GM23338 (cell line): ENCODE measurements at regions not wholly inside any gene's neighbourhood (a gene's known extent, or its start where the extent isn't known, plus 50 kb on each side); places are given as distances from the start of the nearest gene placed in this dataset.
"Not testable (repeated sequence)": the region's sequence is repeated elsewhere in the genome, so short reads cannot be mapped to it uniquely, and the experiment has no call there.

Experiments used
- ATAC-seq: fragments of 200-7000 bp; cut with Tn5 transposase; 3 replicates; pipeline ENCODE4 v1.9.1; 2020
- DNase-seq: peaks from one replicate; pipeline ENCODE4 v3.0.0-alpha.2; 2015; ENCODE audit warnings: low spot score
- H2AFZ ChIP-seq: fragments of 200-600 bp; sonication (generic); 2 replicates; pipeline ENCODE4 v1.8.0; 2016; ENCODE audit warnings: antibody characterized with exemption, mild to moderate bottlenecking, moderate library complexity
- H3F3A ChIP-seq: fragments of 200-600 bp; sonication (generic); replicated peaks from 2 replicates; pipeline ENCODE4 v1.8.0; 2017; ENCODE audit warnings: antibody characterized with exemption, mixed run types, low read depth
- H3K27ac ChIP-seq: fragments of 200-600 bp; sonication (generic); 2 replicates; pipeline ENCODE4 v1.6.1; 2016; ENCODE audit warnings: low read depth
- H3K27me3 ChIP-seq: fragments of 200-600 bp; sonication (generic); 2 replicates; pipeline ENCODE4 v1.8.0; 2016; ENCODE audit warnings: mild to moderate bottlenecking, mixed run types, moderate library complexity; ENCODE audit not compliant: insufficient read depth
- H3K36me3 ChIP-seq: fragments of 200-600 bp; sonication (generic); 2 replicates; pipeline ENCODE4 v1.8.0; 2016; ENCODE audit warnings: mild to moderate bottlenecking; ENCODE audit not compliant: insufficient read depth
- H3K4me1 ChIP-seq: fragments of 200-600 bp; sonication (generic); 2 replicates; pipeline ENCODE4 v1.8.0; 2016; ENCODE audit warnings: mild to moderate bottlenecking, moderate library complexity; ENCODE audit not compliant: insufficient read depth
- H3K4me2 ChIP-seq: fragments of 200-600 bp; sonication (generic); 2 replicates; pipeline ENCODE4 v1.7.1; 2017; ENCODE audit warnings: mixed run types
- H3K4me3 ChIP-seq: fragments of 200-600 bp; sonication (generic); 2 replicates; pipeline ENCODE4 v1.6.1; 2016; ENCODE audit warnings: mixed run types
- H3K79me2 ChIP-seq: fragments of 200-600 bp; sonication (generic); replicated peaks from 2 replicates; pipeline ENCODE4 v1.8.0; 2017; ENCODE audit warnings: mild to moderate bottlenecking; ENCODE audit not compliant: insufficient read depth
- H3K9me2 ChIP-seq: fragments of 200-600 bp; sonication (generic); 2 replicates; pipeline ENCODE4 v1.8.0; 2017; ENCODE audit not compliant: insufficient read depth
- H4K20me1 ChIP-seq: fragments of 200-600 bp; sonication (generic); replicated peaks from 2 replicates; pipeline ENCODE4 v1.8.0; 2017; ENCODE audit warnings: mild to moderate bottlenecking; ENCODE audit not compliant: insufficient read depth
- H3K27ac Mint-ChIP-seq: 2 replicates; pipeline ENCODE4 v1.8.0; 2020; ENCODE audit warnings: inconsistent platforms, mild to moderate bottlenecking, moderate library complexity, mixed read lengths
- H3K27me3 Mint-ChIP-seq: 3 replicates; pipeline ENCODE4 v1.8.0; 2022; ENCODE audit warnings: low read depth, mild to moderate bottlenecking, moderate library complexity, mixed read lengths, inconsistent platforms; ENCODE audit not compliant: insufficient read depth, poor library complexity
- H3K36me3 Mint-ChIP-seq: 3 replicates; pipeline ENCODE4 v1.8.0; 2021; ENCODE audit warnings: low read depth, mild to moderate bottlenecking, inconsistent platforms, moderate library complexity, mixed read lengths
- H3K4me1 Mint-ChIP-seq: 3 replicates; pipeline ENCODE4 v1.8.0; 2020; ENCODE audit warnings: mild to moderate bottlenecking, inconsistent platforms, mixed read lengths
- H3K4me3 Mint-ChIP-seq: 3 replicates; pipeline ENCODE4 v1.8.0; 2021; ENCODE audit warnings: moderate library complexity, mild to moderate bottlenecking, inconsistent platforms, mixed read lengths
- H3K9me3 Mint-ChIP-seq: 3 replicates; pipeline ENCODE4 v1.8.0; 2020; ENCODE audit warnings: moderate library complexity, mild to moderate bottlenecking, inconsistent platforms, mixed read lengths
- ETS1 ChIP-seq: IDR thresholded peaks from 2 replicates; pipeline ENCODE4 v1.6.1; 2016; ENCODE audit warnings: antibody characterized with exemption
- EZH2 ChIP-seq: fragments of 200-600 bp; sonication (generic); IDR thresholded peaks from one replicate; pipeline ENCODE4 v1.8.0; 2017; ENCODE audit warnings: antibody characterized with exemption, mild to moderate bottlenecking, low read depth; ENCODE audit not compliant: unreplicated experiment
- EZH2phosphoT487 ChIP-seq: fragments of 200-600 bp; sonication (generic); IDR thresholded peaks from one replicate; pipeline ENCODE4 v1.8.1; 2018; ENCODE audit warnings: antibody characterized with exemption; ENCODE audit not compliant: unreplicated experiment
- JUNB ChIP-seq: IDR thresholded peaks from one replicate; pipeline ENCODE4 v1.6.1; 2016; ENCODE audit warnings: antibody characterized with exemption; ENCODE audit not compliant: unreplicated experiment
- POLR2AphosphoS5 ChIP-seq: IDR thresholded peaks from 2 replicates; pipeline ENCODE4 v1.6.1; 2016; ENCODE audit warnings: antibody characterized with exemption, low read depth
- STAT1 ChIP-seq: IDR thresholded peaks from one replicate; pipeline ENCODE4 v1.6.1; 2016; ENCODE audit warnings: antibody characterized with exemption; ENCODE audit not compliant: unreplicated experiment
- TF ChIP-seq, protein P1 (sequence below), 2 experiments: fragments of 200-600 bp in 1 of 2; sonication (generic) in 1 of 2; conservative IDR thresholded peaks; 2 replicates each; pipeline versions ENCODE4 v1.5.1 to v1.6.1; 2016 to 2017; ENCODE audit warnings: antibody characterized with exemption in 2 of 2, low read depth in 2 of 2, mild to moderate bottlenecking in 2 of 2, moderate library complexity in 1 of 2

DNA sequence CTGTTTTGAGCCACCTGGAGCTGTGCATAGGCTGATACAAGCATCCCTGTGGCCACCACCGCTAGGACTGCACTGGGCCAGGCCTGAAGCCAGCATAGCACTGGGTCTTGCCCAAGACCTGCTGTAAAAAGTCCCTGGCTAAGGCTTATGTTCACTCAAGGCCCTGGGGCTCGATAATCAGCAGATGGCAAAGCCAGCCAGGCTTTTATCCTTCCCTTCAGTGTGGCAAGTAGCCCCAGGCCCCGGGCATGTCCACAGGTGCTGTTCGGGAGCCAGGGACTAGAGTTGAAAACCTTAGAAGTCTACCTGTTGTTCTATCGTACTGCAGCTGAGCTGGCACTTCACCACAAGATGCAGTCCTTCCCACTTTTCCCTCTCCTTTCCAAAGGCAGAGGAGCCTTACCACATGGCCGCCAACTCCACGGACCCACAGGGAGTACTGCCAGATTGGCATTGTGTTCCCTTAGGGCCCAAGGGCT lies 226.4 kb upstream of the ZNF217 start:
- H3K36me3 ChIP-seq, result no peaks in the 10 kb centered on the region
- H3K27me3 ChIP-seq, result no peaks in the 10 kb centered on the region
- H3K79me2 ChIP-seq, result no peaks in the 10 kb centered on the region
- H4K20me1 ChIP-seq, result no peaks in the 10 kb centered on the region
- no peak overlapping the region for H3K4me3 Mint-ChIP-seq
- H3K4me2 ChIP-seq, result no peak overlapping the region
- 0 out of 2 replicates have a peak, but pooled peaks cover 3% of the 10 kb centered on the region for H3F3A ChIP-seq
- peaks cover 15% of the 10 kb centered on the region for H3K4me1 Mint-ChIP-seq
- peaks cover 13% of the 10 kb centered on the region; the same call in 1 of the 2 replicates for H3K4me1 ChIP-seq
- peak overlapping the region; percentile 50; the same call in 1 of the 2 replicates for H2AFZ ChIP-seq
- H3K27ac ChIP-seq, result no peak overlapping the region
- H3K9me2 ChIP-seq, result no peaks in the 10 kb centered on the region
- H3K36me3 Mint-ChIP-seq, result no peaks in the 10 kb centered on the region; the same call in 2 of the 3 replicates
- H3K27me3 Mint-ChIP-seq, result peaks cover 3% of the 10 kb centered on the region
- no peak for DNase-seq
- H3K9me3 Mint-ChIP-seq, result peaks cover 4% of the 10 kb centered on the region; the same call in 1 of the 3 replicates
- H3K4me3 ChIP-seq, result no peak overlapping the region
- H3K27ac Mint-ChIP-seq, result no peak overlapping the region
- TF ChIP-seq, protein P1, sequence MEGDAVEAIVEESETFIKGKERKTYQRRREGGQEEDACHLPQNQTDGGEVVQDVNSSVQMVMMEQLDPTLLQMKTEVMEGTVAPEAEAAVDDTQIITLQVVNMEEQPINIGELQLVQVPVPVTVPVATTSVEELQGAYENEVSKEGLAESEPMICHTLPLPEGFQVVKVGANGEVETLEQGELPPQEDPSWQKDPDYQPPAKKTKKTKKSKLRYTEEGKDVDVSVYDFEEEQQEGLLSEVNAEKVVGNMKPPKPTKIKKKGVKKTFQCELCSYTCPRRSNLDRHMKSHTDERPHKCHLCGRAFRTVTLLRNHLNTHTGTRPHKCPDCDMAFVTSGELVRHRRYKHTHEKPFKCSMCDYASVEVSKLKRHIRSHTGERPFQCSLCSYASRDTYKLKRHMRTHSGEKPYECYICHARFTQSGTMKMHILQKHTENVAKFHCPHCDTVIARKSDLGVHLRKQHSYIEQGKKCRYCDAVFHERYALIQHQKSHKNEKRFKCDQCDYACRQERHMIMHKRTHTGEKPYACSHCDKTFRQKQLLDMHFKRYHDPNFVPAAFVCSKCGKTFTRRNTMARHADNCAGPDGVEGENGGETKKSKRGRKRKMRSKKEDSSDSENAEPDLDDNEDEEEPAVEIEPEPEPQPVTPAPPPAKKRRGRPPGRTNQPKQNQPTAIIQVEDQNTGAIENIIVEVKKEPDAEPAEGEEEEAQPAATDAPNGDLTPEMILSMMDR (conservative IDR thresholded peaks at IDR 0.05; ENCODE audit: low read depth in 2 of 2), result no peak
- TF ChIP-seq EZH2 (no peak), EZH2phosphoT487 (no peak), POLR2AphosphoS5 (no peak), STAT1 (no peak)
- ATAC-seq, result no peak

DNA sequence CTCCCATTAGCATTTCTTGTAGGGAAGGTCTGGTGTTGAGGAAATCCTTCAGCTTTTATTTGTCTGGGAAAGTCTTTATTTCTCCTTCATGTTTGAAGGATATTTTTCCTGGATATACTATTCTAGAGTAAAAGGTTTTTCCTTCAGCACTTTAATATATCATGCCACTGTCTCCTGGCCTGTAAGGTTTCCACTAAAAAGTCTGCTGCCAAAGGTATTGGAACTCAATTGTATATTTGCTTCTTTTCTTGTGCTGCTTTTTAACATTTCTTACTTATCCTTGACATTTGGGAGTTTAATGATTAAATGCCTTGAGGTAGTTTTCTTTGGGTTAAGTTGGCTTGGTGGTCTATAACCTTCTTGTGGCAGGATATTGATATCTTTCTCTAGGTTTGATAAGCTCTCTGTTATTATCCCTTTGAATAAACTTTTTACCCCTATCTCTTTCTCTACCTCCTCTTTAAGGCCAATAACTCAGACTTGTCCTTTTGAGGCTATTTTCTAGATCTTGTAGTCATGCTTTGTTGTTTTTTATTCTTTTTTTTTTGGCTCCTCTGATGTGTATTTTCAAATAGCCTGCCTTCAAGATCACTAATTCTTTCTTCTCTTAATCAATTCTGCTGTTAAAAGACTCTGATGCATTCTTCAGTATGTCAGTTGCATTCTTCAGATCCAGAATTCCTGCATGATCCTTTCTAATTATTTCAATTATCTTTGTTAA lies 225.0 kb upstream of the ZNF217 start:
- H3K9me3 Mint-ChIP-seq, result peaks cover 4% of the 10 kb centered on the region; the same call in 1 of the 3 replicates
- DNase-seq (no peak), ATAC-seq (no peak)
- Histone ChIP-seq H3K9me2 (no peaks in the 10 kb centered on the region), H3K27me3 (no peaks in the 10 kb centered on the region), H3K4me2 (peak overlapping the region; percentile 34; the same call in 1 of the 2 replicates), H3K27ac (peak overlapping the region; percentile 58), H3K4me1 (peaks cover 13% of the 10 kb centered on the region; the same call in 1 of the 2 replicates), H3K36me3 (no peaks in the 10 kb centered on the region), H3K4me3 (no peak overlapping the region), H4K20me1 (no peaks in the 10 kb centered on the region), H2AFZ (no peak overlapping the region), H3K79me2 (no peaks in the 10 kb centered on the region), H3F3A (0 out of 2 replicates have a peak, but pooled peaks cover 3% of the 10 kb centered on the region)
- no peak overlapping the region for H3K4me3 Mint-ChIP-seq
- H3K27ac Mint-ChIP-seq, result peak overlapping the region; percentile 87
- peaks cover 3% of the 10 kb centered on the region for H3K27me3 Mint-ChIP-seq
- peaks cover 15% of the 10 kb centered on the region for H3K4me1 Mint-ChIP-seq
- no peaks in the 10 kb centered on the region; the same call in 2 of the 3 replicates for H3K36me3 Mint-ChIP-seq
- TF ChIP-seq ETS1, result no peak
- no peak for TF ChIP-seq JUNB
- no peak for TF ChIP-seq STAT1

- not testable (repeated sequence) for H3F3A ChIP-seq, H3K36me3 Mint-ChIP-seq, H3K4me3 Mint-ChIP-seq, H3K27me3 Mint-ChIP-seq, H3K4me2 ChIP-seq, H3K79me2 ChIP-seq, H3K27me3 ChIP-seq, H3K27ac ChIP-seq, ATAC-seq, H3K9me3 Mint-ChIP-seq, H3K36me3 ChIP-seq, H3K9me2 ChIP-seq, H4K20me1 ChIP-seq, DNase-seq, H3K4me3 ChIP-seq, H2AFZ ChIP-seq
- Mint-ChIP-seq H3K4me1 (peaks cover 15% of the 10 kb centered on the region), H3K27ac (peak overlapping the region; percentile 63; the same call in 1 of the 2 replicates)
- peaks cover 13% of the 10 kb centered on the region; the same call in 1 of the 2 replicates for H3K4me1 ChIP-seq
Measured at GRCh38 chr20:53817513-53817912, 223.9 kb upstream of the ZNF217 start.
